22Rv1 (cell line): ENCODE measurements at regions not wholly inside any gene's neighbourhood (a gene's known extent, or its start where the extent isn't known, plus 50 kb on each side); places are given as distances from the start of the nearest gene placed in this dataset.

ENCODE experiments used
- ZFX ChIP-seq: fragments of 450-650 bp; IDR thresholded peaks from 2 replicates; pipeline ENCODE4 v1.6.1; 2017; ENCODE audit warnings: antibody characterized with exemption, borderline replicate concordance
- TF ChIP-seq, protein P1 (sequence below): fragments of 450-650 bp; IDR thresholded peaks from 2 replicates; pipeline ENCODE4 v1.5.1; 2017; ENCODE audit warnings: mild to moderate bottlenecking

DNA sequence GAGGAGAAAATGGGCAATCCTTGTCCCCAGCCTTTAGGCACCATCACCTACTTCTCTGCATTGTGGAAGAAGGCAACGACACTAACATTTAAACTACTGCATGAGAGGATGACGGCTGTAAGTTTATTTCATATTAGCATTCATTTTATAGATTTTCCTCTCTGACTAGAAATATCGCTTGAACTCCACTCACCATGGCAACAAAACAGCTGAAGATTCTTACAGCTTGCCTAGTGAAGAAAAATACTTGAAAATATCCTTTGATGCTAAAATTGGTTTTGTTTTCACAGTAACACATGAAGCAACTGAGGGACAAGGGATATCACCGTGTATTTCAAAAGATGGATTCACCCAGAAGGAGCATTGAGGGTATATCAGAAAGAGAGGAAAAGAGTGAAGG lies 284.3 kb downstream of the LIG4 start:
- TF ChIP-seq, protein P1, sequence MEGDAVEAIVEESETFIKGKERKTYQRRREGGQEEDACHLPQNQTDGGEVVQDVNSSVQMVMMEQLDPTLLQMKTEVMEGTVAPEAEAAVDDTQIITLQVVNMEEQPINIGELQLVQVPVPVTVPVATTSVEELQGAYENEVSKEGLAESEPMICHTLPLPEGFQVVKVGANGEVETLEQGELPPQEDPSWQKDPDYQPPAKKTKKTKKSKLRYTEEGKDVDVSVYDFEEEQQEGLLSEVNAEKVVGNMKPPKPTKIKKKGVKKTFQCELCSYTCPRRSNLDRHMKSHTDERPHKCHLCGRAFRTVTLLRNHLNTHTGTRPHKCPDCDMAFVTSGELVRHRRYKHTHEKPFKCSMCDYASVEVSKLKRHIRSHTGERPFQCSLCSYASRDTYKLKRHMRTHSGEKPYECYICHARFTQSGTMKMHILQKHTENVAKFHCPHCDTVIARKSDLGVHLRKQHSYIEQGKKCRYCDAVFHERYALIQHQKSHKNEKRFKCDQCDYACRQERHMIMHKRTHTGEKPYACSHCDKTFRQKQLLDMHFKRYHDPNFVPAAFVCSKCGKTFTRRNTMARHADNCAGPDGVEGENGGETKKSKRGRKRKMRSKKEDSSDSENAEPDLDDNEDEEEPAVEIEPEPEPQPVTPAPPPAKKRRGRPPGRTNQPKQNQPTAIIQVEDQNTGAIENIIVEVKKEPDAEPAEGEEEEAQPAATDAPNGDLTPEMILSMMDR = no peak
- no peak for TF ChIP-seq ZFX
